ENCODE measurements at regions not wholly inside any gene's neighbourhood (a gene's known extent, or its start where the extent isn't known, plus 50 kb on each side); places are given as distances from the start of the nearest gene placed in this dataset.
"Not testable (repeated sequence)": the region's sequence is repeated elsewhere in the genome, so short reads cannot be mapped to it uniquely, and the experiment has no call there.

DNA sequence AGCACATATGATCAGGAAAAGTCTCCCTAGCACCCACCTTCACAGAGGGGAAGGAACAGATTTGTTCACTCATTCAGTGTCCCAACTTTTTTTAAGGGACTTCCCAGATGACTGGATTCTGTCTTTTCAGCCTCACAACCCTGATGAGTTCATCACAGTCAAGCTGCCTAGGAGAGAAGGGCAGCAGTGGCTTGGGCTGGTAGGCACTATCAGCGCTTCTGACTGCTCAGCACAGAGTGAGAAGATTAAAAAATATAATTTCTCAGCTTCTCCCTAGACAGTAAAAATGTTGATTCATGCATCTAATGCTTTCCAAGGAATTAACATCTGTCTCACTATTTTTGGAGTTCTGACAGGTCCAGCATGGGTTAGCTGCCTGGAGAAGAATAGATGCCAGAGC is 328.2 kb downstream of the DTHD1 start:
- DNase-seq, result no peak

DNA sequence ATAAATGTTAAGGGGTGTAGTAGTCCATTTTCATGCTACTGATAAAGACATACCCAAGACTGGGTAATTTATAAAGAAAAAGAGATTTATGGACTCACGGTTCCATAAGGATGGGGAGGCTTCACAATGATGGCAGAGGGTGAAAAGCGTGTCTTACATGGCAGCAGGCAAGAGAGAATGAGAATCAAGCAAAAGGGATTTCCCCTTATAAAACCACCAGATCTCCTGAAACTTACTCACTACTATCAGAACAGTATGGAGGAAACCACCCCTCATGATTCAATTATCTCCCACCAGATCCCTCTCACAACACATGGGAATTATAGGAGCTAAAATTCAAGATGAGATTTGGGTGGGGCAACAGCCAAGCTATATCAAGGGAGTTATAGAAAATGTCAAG is 329.2 kb downstream of the DTHD1 start:
- DNase-seq, result no peak

DNA sequence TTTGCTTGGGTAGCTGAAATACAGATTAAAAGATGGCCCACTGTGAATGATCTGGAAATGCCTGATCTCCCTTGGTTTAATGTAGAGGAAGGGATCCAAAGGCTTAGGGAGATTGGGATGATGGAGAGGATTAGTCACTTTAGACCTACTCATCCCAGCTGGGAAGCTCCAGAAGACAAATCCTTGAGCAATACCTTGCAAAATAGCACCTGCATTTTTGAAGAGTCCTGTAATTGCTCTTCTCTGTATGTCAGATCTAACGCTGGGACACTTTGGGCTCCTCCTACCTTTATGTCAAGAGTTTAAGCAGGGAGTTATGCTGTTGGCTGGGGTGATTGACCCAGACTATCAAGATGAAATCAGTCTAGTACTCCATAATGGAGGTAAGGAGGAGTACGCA is 331.7 kb downstream of the DTHD1 start:
- DNase-seq, result not testable (repeated sequence)

GRCh38 chr4:36614011-36614410 is 332.6 kb downstream of the DTHD1 start:
- DNase-seq, result no peak

DNA sequence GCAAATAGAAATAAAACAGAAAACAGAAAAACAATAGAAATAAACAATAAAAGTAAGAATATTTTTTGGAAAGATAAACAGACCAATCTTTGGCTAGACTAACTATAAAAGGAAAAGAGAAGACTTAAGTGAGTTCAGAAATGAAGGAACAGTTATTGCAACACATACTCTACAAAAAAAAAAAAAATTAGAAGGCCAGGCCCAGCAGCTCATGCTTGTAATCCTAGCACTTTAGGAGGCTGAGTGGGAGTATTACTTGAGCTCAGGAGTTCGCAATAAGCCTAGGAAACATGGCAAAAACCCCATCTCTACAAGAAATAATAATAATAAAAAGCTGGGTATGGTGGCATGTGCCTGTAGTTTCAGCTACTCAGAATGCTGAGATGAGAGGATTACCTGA is 336.7 kb downstream of the DTHD1 start:
- no peak for DNase-seq

DNA sequence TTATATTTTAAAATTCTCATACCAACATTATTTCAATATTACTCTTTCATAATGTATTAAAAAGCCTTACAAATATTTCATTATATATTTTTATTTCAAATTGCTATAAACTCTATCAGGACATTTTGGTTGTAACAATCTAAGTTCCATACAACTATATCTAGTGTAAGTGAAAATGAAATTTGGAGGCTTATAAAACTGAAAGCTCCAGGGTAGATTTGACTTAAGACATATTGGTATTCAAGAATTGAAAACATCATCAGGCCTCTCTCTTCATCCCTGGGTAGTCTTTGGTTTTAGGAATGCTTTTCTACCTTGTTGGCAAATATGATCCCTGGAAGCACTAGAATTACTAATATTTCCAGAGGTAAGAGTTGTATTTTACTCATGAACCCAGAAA is 342.6 kb downstream of the DTHD1 start:
- DNase-seq, result no peak

- DNase-seq, result no peak
Measured at GRCh38 chr4:36638273-36638811, 356.9 kb downstream of the DTHD1 start.

GRCh38 chr4:36640876-36641275 is 359.5 kb downstream of the DTHD1 start:
- DNase-seq, result no peak

- DNase-seq, result no peak
Measured at GRCh38 chr4:36651253-36651652, 369.8 kb downstream of the DTHD1 start.

DNA sequence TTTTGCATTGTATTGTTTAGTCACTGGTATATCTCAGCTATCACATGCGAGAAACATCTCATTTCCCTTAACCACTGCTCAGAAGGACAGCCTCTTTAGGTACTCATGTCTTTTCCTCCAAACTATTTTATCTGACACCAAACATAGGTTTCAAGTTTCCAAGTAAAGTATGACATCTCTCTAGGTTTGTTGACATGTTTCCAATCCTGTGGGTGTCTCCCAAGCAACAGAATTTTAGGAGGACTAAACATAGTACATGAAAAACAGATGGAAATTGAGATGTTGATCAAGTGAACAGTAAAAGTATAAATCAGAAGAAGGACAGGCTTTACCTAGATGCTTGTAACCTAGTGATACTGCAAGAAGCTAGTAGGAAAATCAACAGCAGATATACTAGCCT is 371.4 kb downstream of the DTHD1 start:
- no peak for DNase-seq

DNA sequence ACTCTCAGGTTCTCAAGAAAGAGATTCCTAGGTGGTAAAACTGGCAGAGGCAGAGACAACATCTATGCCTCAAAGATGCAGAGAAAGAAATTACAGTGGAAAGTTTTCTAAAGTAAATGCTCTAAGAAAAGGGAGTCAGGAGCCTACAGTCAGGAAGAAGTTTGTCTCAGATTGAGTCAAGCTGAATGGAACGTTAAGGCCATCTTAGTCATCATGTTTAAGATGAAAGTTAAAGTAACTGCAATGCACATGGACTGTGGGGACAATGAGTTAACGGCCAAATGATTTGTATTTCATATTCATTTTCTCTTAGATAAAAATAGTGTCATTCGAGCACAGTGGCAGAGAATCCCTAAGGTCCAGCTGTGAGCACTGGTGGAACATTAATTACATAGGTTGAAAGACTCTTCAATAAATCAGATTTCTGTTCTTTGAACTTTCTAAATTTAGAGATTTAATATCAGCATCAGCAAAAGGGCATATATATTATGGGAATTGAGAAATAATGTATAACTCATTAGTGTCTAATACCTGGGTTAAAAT is 384.6 kb downstream of the DTHD1 start:
- no peak for DNase-seq

- no peak for DNase-seq
Measured at GRCh38 chr4:36675436-36675835, 394.0 kb downstream of the DTHD1 start.

GRCh38 chr4:36676139-36677050 is 395.0 kb downstream of the DTHD1 start:
- DNase-seq, result no peak

GRCh38 chr4:36677112-36677511 is 395.7 kb downstream of the DTHD1 start:
- no peak for DNase-seq

DNA sequence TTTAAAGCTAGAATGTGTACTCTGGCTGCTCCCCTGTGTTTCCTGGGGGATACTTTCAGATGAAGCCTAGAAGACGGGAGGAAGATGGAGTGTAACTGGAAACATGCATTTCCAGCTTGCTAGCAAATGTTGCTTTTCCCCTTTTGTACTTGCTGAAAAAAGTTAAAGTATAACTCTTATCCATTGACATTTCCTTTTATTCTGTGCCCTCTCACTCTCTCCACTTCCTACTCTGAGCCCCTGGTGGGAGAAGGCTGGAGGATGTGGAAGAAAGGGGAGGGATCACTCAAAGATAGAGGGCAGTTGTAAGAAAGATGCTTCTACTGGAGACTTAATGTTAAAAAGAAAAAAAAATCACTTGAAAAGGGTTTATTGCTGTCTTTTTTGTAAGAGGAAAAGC is 396.5 kb downstream of the DTHD1 start:
- no peak for DNase-seq

DNA sequence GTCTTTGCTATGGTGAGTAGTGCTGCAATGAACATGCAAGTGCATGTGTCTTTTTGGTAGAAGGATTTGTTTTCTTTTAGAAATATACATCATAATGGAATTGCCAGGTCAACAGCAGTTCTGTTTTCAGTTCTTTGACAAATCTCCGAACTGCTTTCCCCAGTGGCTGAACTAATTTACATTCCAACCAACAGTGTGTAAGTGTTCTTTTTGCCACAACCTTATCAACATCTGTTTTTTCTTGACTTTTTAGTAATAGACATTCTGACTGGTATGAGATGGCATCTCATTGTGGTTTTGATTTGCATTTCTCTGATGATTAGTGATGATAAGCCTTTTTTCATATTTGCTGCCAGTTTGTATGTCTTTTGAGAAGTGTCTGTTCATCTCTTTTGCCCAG is 406.3 kb downstream of the DTHD1 start:
- DNase-seq, result no peak

GRCh38 chr4:36692586-36692985 is 411.2 kb downstream of the DTHD1 start:
- no peak for DNase-seq

GRCh38 chr4:36702245-36702644 is 420.8 kb downstream of the DTHD1 start:
- no peak for DNase-seq

DNA sequence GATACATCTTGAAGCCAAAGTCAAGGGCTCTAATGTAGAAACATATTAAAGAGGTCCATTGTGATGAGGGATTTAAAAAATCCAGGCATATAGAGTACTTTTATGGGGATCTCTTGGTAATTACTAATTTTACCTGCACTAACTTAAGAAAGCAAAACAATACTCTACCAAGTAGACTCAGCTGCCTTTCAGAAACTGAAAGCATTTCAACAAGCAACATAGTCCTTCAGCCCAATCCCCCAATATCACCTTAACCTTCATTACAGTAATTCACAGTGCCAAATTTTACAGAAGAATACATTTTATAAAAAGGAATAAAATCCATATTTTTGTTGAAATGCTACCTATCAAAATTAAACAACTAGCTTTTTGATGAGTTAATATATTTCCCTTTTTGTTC is 422.9 kb downstream of the DTHD1 start:
- no peak for DNase-seq

- no peak for DNase-seq
Measured at GRCh38 chr4:36709991-36710390, 428.6 kb downstream of the DTHD1 start.

- DNase-seq, result no peak
Measured at GRCh38 chr4:36712013-36712412, 430.6 kb downstream of the DTHD1 start.

GRCh38 chr4:36716874-36717273 is 435.5 kb downstream of the DTHD1 start:
- DNase-seq, result no peak

DNA sequence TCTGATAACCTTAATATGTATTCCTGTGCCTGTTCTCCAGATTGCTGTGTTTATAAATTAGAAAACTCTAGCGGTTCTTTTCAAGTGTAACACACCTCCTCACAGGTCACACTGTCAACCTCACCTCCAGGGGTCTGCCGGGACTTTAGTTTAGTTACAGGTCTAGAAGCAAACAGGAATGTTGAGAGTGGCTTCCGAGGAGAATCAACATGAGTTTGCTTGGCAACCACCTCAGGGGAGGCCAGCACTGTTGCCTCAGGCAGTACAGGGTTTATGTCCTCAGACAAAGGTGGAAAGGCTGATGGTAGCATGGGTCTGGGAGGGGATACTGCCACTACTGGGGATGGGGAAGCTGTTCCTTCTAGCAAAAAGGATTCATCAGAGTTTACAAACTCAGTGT is 438.0 kb downstream of the DTHD1 start:
- no peak for DNase-seq

DNA sequence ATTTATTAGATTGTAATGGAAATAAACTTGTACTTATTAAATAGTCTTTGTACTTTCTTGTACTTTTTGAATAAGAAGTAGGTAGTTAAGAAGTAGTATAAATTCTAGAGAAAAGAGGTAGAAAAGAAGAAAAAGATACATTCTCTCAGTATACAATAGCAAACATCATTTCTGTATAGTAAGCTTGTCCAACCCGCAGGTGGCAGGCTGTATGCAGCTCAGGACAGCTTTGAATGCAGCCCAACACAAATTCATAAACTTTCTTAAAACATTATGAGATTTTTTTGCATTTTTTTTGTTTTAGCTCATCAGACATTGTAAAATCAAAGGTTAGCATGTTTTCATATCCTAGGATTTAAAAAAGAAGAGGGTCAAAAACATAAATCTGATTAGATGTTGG is 441.6 kb downstream of the DTHD1 start:
- DNase-seq, result no peak

GRCh38 chr4:36734334-36734733 is 452.9 kb downstream of the DTHD1 start:
- DNase-seq, result no peak

Data from NCI-H187 (cell line).